Esophagus mucosa (tissue), 1 donor: ENCODE measurements at regions not wholly inside any gene's neighbourhood (a gene's known extent, or its start where the extent isn't known, plus 50 kb on each side); places are given as distances from the start of the nearest gene placed in this dataset.

Experiments
- ATAC-seq: fragments of 200-7000 bp; cut with Tn5 transposase; one replicate; pipeline ENCODE4 v1.9.1; 2020
- donor health status: DM: yes; HTN: yes; CAD: no.

DNA sequence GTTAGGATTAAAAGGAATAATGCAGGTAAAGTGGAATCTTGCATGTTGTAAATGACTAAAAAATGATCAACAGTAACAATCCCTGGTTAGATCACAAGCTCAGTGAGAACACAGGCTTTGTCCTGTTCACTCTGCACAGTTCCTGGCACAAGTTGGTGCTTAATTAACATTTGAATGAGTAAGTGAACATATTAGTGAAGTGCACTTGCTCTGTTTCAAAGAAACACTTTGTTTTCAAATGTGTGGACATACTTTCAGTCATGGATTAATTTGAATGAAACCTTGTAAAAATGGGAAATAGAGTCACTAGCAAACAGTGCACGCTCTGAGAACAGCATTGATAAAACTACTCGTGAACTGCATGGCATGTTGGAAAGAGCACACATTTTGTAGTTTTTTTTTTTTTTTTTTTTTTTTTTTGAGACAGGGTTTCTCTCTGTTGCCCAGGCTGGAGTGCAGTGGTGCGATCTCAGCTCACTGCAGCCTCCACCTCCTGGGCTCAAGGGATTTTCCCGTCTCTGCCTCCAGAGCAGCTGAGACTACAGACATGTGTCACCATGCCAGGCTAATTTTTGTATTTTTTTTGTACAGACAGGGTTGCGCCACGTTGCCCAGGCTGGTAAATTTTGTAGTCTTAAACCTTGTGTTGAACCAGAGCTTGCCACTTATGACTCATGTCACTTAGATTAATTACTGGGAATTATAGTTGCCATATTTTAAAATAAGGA is 159.9 kb downstream of the LURAP1L start:
- ATAC-seq = peak; percentile 97

DNA sequence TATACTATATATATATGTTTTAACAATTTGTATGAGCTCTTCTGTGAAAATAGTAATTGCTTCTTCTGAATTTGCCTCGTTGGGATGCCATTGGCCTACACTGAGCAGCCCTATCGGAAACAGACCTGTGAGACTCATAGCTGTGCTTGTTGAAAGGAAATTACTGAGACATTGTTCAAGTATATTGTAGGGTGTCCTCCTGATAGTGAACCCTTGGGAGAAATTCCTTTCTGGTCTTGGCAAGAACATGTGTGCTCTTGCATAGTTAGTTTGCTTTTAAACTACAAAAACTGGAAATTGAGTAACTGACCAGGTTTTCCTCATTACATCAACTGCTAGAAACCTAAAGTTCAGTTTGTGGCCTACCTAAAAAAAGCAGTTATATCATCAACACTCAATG is 160.9 kb downstream of the LURAP1L start:
- no peak for ATAC-seq

DNA sequence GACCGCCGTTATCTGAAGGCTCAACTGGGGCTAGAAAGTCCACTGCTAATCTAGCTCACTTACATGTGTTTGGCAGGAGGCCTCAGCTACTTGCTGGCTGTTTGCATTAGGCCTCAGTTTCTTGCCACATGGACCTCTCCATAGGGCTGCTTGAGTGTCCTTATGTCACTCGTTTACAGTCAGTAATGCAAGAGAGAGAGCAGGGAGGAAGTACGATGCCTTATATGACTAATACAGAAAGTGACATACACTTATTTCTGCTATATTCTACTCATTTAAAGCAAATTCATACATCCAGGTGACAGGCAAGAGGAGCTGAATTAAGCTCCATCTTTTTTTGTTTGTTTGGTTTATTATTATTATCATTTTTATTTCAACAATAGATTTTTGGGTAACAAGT is 179.6 kb downstream of the LURAP1L start:
- ATAC-seq = no peak

DNA sequence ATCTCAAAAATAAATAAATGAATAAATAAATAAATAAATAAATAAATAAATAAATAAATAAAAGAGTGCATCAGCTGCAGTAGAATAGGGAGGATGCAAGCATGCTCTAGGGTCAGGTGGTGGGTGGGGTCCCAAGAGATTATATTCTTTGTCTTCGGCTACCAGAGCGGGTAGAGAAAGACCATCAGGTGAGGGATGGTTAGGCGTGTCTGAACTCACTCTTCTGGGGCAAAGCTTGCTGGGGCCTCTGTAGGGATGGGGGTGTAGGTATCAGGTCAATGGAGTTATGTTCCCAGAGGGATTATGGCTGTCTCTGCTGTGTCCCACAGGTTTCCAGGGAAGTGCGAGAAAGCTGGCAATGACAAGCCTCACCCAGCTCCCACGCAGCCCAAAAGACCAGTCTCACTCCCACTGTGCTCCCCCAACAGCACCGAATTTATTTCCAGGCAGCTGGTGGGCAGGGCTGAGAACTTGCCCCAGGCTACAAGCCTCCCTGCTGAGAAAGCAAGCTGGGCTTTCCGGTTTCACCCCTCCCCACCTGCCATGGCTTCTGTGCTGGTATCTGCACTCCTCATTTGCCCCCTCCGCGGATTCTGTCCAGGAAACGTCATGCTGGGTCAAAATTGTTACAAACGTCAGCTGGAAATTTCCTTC is 180.8 kb downstream of the LURAP1L start:
- ATAC-seq = peak; percentile 29

DNA sequence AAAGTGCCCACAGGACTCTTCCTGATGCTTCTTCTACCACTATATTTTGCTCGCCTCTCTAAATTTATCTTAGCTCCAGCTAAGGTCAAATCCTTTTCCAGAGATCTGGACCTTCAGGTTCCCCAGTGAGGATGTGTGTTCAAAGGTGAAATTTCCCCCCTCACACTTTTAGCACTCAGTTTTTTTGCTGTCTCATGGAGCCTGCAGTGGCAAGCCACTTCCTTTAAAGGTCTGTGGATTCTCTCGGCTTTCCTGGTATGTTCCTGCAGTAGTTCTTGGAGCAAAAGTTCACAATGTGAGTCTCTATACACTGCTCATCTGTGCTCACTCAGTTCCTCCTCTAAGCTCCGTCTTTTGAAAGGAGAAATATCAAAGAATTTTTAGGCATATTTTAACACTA is 181.4 kb downstream of the LURAP1L start:
- no peak for ATAC-seq

- peak; percentile 84 for ATAC-seq
Observed at GRCh38 chr9:12956805-12957204, 182.0 kb downstream of the LURAP1L start.

DNA sequence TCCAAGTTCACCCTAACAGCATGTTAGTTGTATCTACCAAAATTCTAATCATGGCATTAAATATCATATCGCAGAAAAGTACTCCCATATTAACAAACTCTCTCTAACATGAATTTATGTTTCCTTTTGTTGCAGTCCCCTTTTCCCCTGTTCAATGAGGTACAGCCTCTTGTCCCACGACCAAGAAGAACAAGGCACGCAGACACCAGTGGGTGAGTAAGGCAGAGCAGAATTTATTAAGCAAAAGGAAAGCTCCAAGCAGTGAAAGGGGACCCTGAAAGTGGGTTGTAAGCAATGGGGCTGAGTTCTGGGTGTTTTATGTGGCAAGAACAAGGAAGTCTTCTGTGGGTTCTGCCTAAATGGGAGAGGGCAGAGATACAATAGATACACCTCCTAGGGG is 183.5 kb downstream of the LURAP1L start:
- no peak for ATAC-seq

DNA sequence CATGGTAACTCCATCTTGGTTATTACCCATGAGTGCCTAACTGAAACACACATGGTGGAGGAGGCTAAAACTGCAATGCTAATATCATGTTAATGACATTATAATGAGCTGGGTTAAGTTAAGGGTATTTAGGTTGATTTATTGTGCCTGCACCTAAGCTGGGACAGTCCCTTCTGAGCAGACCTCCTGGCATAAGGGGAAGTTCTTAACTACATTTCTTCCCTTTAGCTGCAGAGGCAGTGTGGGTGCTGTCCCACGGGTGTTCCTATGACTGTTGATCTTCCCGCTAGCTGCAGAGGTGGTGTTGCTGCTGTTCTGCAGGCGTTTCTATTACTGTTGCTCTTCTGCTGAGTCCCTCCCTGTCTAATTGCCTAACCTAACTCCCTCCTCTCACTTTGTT is 183.9 kb downstream of the LURAP1L start:
- no peak for ATAC-seq

GRCh38 chr9:12961276-12961809 is 186.5 kb downstream of the LURAP1L start:
- no peak for ATAC-seq

DNA sequence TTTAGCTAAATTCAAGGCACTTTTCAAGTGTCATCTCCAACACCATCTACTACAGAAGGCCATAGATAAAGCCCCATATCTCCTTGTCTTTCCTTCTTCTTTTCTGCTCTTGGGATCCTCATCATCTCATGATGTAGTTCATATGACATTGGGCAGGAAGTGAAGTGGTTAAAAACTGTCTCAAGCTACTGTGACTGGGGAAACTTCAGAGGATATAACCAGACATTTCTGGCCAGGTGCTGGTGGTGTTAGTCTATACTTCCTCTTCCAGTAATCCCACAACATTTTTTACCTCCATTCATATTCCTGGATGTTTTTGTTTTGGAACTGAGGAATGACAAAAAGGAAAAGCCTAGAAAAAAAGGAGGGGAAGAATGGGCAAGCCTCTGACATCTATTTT is 188.7 kb downstream of the LURAP1L start:
- ATAC-seq = no peak

GRCh38 chr9:12964271-12964670 is 189.5 kb downstream of the LURAP1L start:
- ATAC-seq = no peak

DNA sequence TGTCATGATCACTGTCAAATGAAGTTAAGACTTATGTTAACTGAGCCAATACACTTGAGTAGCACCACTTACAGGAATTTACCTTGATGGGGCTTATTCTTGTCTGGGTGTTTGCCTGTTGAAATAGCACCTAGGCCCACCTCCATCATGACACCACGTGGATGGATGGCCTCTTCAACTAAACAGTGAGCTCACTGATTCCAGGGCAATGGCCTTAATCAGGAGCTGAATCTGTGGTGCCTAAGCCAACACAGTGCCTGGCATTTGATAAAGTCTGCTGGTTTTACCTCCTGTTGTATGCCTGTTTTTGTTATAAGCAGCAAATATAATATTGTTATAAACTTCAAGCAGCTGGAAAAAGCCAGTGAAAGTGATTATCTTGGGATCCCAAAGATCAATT is 190.5 kb downstream of the LURAP1L start:
- no peak for ATAC-seq

GRCh38 chr9:12968093-12968492 is 193.3 kb downstream of the LURAP1L start:
- no peak for ATAC-seq

- ATAC-seq = no peak
Observed at GRCh38 chr9:12972608-12973589, 198.1 kb downstream of the LURAP1L start.

DNA sequence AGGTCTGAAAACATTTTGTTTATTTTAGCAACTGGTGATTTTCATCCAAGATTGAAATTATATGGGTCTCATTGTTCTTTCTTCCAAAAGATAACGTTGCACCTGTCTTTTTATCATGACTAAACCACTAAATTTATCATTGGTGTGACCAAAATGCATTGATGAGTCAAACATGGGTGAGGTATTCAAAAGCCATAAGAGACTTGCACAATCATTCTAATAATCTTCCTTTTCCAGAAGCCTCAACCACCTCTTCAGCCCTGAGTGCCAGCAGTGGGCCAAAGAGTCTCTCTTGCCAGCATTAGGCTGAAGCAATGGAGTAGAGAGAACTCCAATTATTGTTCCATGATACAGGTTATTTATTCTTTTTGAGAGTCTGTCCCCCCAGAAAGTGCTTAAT is 198.9 kb downstream of the LURAP1L start:
- ATAC-seq = no peak

DNA sequence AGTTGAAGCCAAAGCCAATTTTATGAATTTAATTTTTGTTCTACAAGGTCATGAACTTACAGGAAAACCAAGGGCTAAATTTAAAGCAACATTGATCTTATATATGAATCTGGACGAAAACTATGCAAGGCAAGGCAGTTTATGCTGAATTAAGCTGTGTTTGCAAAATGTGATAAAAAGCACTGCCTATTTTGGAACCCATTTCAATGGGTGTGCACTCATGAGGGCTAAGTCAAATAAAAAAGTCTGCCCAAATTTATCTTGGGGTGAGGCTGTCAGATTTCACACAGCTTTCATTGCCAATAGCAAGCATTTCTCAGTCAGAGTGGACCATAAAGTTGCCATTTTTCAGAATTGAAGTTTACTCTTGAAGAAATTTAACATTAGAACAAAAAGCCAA is 199.9 kb downstream of the LURAP1L start:
- no peak for ATAC-seq

DNA sequence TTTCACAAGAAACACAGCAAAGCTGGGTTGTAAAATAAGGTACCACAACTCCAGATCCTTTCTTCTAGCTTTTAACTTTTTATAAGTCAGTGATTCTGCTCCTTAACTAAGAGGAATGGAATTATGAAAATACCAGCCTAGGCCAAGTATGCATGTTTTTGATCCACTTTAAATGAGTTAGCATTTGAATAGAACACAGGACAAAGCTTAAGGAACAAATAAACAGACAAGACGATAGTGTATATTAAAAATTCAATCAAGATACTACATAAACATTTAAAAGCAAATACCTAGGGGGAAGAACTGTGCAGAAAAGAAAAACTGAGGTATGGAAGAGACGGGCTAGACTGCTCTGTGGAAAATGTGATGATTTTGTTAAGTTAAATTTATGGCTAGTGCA is 200.7 kb downstream of the LURAP1L start:
- ATAC-seq = no peak

GRCh38 chr9:12980085-12980851 is 205.4 kb downstream of the LURAP1L start:
- no peak for ATAC-seq

- ATAC-seq = no peak
Observed at GRCh38 chr9:12988258-12988657, 213.4 kb downstream of the LURAP1L start.

DNA sequence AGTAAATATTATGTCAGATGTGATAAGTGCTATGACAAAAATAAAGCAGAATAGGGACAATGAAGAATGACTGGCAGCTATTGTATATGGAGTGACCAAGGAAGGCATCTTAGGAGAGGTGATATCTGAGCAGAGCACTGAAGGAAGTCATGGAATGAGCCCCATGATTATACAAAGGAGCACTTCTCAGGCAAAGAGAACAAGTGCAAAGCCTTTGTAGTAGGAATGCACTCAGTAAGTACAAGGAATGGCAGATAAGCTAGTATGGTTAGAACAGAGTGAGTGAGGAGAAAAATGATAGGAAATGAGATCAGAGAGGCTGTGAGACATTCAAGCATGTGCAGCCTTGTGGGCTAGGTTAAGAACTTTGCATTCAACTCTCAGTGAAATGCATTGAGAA is 214.8 kb downstream of the LURAP1L start:
- ATAC-seq = no peak

DNA sequence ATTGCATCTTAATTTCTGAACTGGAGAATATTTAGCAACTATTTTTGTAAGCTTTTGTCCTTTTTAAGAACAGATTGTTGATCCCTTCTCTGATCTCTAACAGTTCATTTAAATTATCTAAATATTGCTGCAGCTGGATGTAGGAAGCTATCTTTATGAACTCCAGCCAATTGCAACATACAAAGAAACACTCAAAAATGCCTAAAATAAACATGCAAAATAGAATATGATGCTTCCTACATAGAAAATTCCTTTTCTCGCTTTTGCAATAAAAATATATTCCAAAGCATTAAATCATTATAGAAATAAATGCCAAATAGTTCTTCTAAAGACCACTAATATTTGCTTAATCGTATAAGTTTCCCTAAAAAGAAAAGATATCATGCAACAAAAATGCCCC is 218.6 kb downstream of the LURAP1L start:
- no peak for ATAC-seq

DNA sequence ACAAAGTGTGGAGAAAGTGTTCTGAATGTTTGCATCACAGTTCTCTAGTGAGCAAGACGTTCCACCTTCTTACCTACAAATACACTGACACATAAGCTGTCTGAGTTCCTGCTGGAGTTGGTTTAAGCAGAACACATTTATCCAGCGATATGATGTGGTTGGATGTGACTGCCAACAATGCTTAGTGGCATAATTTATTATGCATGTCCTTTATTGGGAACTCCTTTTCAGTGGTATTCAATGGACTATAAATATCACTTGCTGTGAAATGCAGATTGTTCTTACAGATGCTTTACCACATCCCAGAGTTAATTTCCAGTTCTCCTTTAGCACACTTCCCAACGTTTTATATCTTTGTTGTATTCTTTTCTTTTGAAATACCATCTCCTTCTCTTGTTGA is 222.2 kb downstream of the LURAP1L start:
- ATAC-seq = no peak
